Activated T-helper 1 cell treated with anti-CD3 and anti-CD28 coated beads, Interleukin-12 subunit alpha, Interleukin-12 subunit beta, Interleukin-2, Interleukin-4 antibody, amounts not matched to agents 30 ng/mL and 10 ng/mL and 1 ng/mL, durations not matched to agents 14 hours and 24 hours and 36 hours (primary cell): ENCODE measurements at regions not wholly inside any gene's neighbourhood (a gene's known extent, or its start where the extent isn't known, plus 50 kb on each side); places are given as distances from the start of the nearest gene placed in this dataset.

ENCODE experiments used
- DNase-seq: peaks from one replicate; pipeline ENCODE4 v3.0.0; 2021; ENCODE audit warnings: low spot score
- H3K27ac Mint-ChIP-seq: one replicate; pipeline ENCODE4 v1.8.0; 2021; ENCODE audit warnings: mild to moderate bottlenecking, mixed read lengths
- H3K27me3 Mint-ChIP-seq: one replicate; pipeline ENCODE4 v1.8.0; 2022; ENCODE audit warnings: mild to moderate bottlenecking, moderate library complexity, mixed read lengths; ENCODE audit not compliant: insufficient read depth
- H3K36me3 Mint-ChIP-seq: one replicate; pipeline ENCODE4 v1.8.0; 2021; ENCODE audit warnings: low read depth, mixed read lengths
- H3K4me1 Mint-ChIP-seq: one replicate; pipeline ENCODE4 v1.8.0; 2021; ENCODE audit warnings: low read depth, mixed read lengths
- H3K4me3 Mint-ChIP-seq: one replicate; pipeline ENCODE4 v1.8.0; 2021; ENCODE audit warnings: mild to moderate bottlenecking, moderate library complexity, mixed read lengths
- H3K9me3 Mint-ChIP-seq: one replicate; pipeline ENCODE4 v1.8.0; 2021; ENCODE audit warnings: mixed read lengths
- intact Hi-C: fragments of 100-400 bp; cut with micrococcal nuclease; formaldehyde crosslinking; loops from one replicate; pipeline ENCODE4 v1.15.1; 2024

GRCh38 chr22:48251629-48252028, 1489.2 kb downstream of the TBC1D22A start:
- H3K27me3 Mint-ChIP-seq, result no peaks in the 10 kb centered on the region
- H3K9me3 Mint-ChIP-seq, result no peaks in the 10 kb centered on the region
- no peak overlapping the region for H3K4me3 Mint-ChIP-seq
- no peak for DNase-seq
- H3K4me1 Mint-ChIP-seq, result no peaks in the 10 kb centered on the region
- H3K27ac Mint-ChIP-seq, result no peak overlapping the region
- no peaks in the 10 kb centered on the region for H3K36me3 Mint-ChIP-seq
- intact Hi-C loops, result no loop called here

GRCh38 chr22:48250937-48251530, 1488.6 kb downstream of the TBC1D22A start:
- H3K9me3 Mint-ChIP-seq, result no peaks in the 10 kb centered on the region
- no peak overlapping the region for H3K27ac Mint-ChIP-seq
- H3K4me3 Mint-ChIP-seq, result no peak overlapping the region
- H3K36me3 Mint-ChIP-seq, result no peaks in the 10 kb centered on the region
- intact Hi-C loops, result no loop called here
- no peak for DNase-seq
- H3K4me1 Mint-ChIP-seq, result no peaks in the 10 kb centered on the region
- no peaks in the 10 kb centered on the region for H3K27me3 Mint-ChIP-seq

DNA sequence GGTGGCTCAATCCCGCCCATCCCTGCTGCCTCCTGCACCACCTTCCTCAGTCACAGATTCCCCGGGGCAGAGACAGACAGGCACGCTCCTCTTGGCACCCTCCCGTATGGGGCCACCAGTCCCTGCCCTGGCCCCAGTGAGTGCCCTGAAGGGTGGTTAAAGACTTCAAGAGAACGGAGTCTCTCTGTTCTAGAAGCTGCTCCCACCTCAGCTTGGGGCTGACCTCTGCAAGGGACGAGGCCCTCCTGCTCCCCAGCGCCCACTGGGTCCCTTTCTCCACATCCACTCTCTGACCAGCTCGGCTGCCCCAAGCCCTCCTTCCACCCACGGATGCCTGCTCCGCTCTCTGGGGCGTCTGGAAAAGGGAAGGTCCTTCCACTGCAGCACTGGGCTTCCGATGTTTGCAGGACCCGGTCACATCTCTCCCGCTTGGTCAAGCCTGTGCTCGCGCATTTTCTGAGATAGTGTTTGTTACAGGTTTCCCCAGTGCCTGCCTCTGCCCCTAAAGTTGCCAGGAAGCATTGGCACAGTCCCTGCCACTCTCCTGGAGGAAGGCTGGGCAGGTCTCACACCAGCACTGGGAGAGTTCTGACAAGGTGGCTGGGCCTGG, 1487.9 kb downstream of the TBC1D22A start:
- DNase-seq, result no peak
- no peaks in the 10 kb centered on the region for H3K4me1 Mint-ChIP-seq
- no peak overlapping the region for H3K27ac Mint-ChIP-seq
- no peaks in the 10 kb centered on the region for H3K36me3 Mint-ChIP-seq
- no peaks in the 10 kb centered on the region for H3K9me3 Mint-ChIP-seq
- no peaks in the 10 kb centered on the region for H3K27me3 Mint-ChIP-seq
- intact Hi-C loops, result no loop called here
- H3K4me3 Mint-ChIP-seq, result no peak overlapping the region

- Mint-ChIP-seq H3K36me3 (no peaks in the 10 kb centered on the region), H3K27ac (no peak overlapping the region), H3K9me3 (no peaks in the 10 kb centered on the region), H3K4me1 (no peaks in the 10 kb centered on the region), H3K27me3 (no peaks in the 10 kb centered on the region), H3K4me3 (no peak overlapping the region)
- DNase-seq, result no peak
- intact Hi-C loops, result no loop called here
Observed at GRCh38 chr22:48249713-48250268, 1487.3 kb downstream of the TBC1D22A start.

DNA sequence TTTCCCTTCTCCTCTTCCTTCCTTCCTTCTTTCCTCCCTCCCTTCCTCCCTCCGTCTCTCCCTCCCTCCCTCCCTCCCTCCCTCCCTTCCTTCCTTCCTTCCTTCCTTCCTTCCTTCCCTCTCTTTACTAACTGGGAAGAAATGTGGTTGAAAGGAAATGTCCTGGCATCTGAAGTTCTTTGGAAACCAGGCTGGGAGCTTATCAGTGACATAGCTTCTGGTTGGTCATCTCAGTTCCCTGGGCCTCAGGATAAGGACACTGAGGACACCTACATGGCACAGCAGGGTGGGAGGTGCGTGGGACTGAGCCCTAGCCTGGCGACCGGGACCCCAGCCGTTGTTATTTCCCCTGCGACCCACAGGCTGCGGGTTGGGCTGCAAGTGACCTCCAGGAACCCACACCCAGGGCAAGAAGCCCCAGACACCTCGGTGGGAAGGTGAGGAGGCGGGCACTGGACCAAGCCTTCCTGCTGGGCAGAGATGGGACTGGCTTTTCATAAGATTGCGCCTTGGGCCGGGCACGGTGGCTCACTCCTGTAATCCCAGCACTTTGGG, 1486.5 kb downstream of the TBC1D22A start:
- intact Hi-C loops, result no loop called here
- H3K36me3 Mint-ChIP-seq, result no peaks in the 10 kb centered on the region
- H3K4me1 Mint-ChIP-seq, result no peaks in the 10 kb centered on the region
- H3K4me3 Mint-ChIP-seq, result no peak overlapping the region
- H3K27ac Mint-ChIP-seq, result no peak overlapping the region
- no peak for DNase-seq
- no peaks in the 10 kb centered on the region for H3K9me3 Mint-ChIP-seq
- no peaks in the 10 kb centered on the region for H3K27me3 Mint-ChIP-seq

DNA sequence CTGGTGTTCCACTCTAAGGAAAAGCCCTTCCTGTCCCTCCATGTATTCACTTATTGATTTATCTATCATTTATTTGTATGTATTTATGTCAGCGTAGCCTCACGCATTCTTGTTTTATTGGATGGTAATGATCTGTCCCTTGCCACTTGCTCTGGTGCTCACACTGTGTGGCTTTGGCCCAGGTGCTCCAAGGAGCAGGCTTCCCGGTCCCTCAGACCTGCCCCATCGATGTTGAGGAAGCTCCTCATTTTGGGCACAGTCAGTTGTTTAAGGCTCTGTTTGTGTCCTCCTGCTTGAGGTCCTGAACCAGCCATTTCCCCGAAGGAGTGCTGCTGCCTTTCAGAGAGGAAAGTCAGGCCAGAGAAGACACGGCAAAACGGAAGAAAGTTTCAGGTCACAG, 1485.4 kb downstream of the TBC1D22A start:
- Mint-ChIP-seq H3K27me3 (no peaks in the 10 kb centered on the region), H3K9me3 (no peaks in the 10 kb centered on the region), H3K36me3 (no peaks in the 10 kb centered on the region), H3K27ac (no peak overlapping the region), H3K4me3 (no peak overlapping the region), H3K4me1 (no peaks in the 10 kb centered on the region)
- intact Hi-C loops, result no loop called here
- DNase-seq, result no peak

GRCh38 chr22:48245196-48245485, 1482.7 kb downstream of the TBC1D22A start:
- intact Hi-C loops, result no loop called here
- H3K4me1 Mint-ChIP-seq, result no peaks in the 10 kb centered on the region
- H3K27me3 Mint-ChIP-seq, result no peaks in the 10 kb centered on the region
- no peak overlapping the region for H3K27ac Mint-ChIP-seq
- no peak overlapping the region for H3K4me3 Mint-ChIP-seq
- DNase-seq, result no peak
- H3K36me3 Mint-ChIP-seq, result no peaks in the 10 kb centered on the region
- no peaks in the 10 kb centered on the region for H3K9me3 Mint-ChIP-seq

DNA sequence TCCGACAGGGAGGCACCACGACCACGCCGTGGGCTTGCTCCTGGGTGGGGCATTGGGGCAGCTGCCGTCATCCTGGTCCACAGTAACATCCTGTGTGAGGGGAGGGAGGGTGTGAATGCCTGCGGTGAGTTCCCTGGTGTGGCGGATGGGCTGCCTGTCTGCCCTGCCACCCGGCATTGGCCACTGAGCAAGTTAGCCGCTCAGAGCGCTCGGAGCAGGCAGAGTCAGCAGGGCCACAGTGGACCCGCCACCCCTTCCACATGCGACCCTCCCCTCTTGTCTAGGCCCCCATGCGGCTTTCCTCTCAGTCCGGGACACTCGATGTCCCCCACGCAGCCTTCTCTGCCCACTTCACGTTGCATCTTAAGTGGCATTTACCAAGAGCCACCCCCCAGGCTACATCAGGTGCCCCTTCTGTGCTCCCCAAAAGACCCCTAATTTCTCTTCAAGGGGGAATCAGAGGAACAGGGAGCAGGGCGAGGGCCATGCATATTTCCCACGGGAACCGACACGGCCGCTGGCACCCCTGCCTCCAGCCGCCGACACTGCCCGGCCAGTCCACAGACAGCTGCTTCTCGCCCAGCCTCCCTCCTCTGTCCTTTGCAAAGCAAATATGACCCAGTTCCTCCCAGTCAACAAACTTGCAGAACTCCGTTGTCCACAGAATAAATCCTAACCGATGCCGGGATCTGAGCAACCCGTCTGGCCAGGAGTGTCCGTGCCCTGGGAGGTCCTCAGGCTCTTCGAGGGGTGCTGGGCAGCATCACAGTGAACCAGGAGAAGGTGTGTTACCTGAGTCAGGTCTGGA, 1482.1 kb downstream of the TBC1D22A start:
- Mint-ChIP-seq H3K4me1 (no peaks in the 10 kb centered on the region), H3K9me3 (no peaks in the 10 kb centered on the region), H3K27me3 (no peaks in the 10 kb centered on the region), H3K4me3 (no peak overlapping the region), H3K27ac (no peak overlapping the region), H3K36me3 (no peaks in the 10 kb centered on the region)
- DNase-seq, result no peak
- intact Hi-C loops, result no loop called here

DNA sequence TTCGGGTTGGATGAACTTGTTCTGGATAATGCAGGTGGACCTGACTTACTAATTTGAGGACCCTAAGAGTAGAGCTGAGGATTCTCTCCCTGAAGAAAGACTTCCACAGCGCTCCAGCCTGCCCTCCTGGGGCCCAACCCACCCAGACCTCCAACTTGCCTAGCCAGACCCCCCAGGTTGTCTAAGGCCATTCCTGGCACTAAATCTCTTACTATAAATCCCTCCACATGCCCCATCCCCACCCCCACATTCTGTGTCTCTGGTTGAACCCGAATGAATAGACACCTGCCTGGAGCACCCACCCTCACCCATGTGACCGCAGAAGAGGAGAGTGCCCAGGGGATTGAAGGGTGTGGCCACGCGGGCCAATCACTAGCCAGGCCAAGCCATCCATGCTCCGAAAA, 1480.0 kb downstream of the TBC1D22A start:
- Mint-ChIP-seq H3K27me3 (no peaks in the 10 kb centered on the region), H3K36me3 (no peaks in the 10 kb centered on the region), H3K9me3 (no peaks in the 10 kb centered on the region), H3K27ac (no peak overlapping the region), H3K4me1 (no peaks in the 10 kb centered on the region), H3K4me3 (no peak overlapping the region)
- DNase-seq, result no peak
- intact Hi-C loops, result no loop called here

DNA sequence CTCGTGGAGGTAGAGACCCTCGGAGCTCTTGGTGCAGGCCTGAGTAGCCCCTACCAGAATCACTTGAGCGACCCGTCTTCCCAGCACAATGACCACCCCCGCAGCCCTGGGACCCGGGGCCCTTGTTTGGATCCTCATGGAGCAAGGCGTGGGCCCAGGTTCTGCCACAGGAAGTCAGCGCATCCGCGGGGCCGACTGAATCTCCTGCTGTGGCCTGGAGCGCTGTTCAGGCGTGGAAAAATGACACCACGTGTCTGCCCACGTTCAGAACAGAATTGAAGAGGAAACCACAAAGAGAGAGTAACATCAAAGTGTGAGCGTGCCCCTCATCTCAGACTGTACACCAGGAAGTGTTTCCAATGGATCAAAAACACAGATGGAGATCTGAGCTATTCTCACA, 1479.2 kb downstream of the TBC1D22A start:
- Mint-ChIP-seq H3K27ac (no peak overlapping the region), H3K9me3 (no peaks in the 10 kb centered on the region), H3K36me3 (no peaks in the 10 kb centered on the region), H3K4me1 (no peaks in the 10 kb centered on the region), H3K27me3 (no peaks in the 10 kb centered on the region), H3K4me3 (no peak overlapping the region)
- intact Hi-C loops, result no loop called here
- DNase-seq, result no peak

GRCh38 chr22:48240935-48241230, 1478.4 kb downstream of the TBC1D22A start:
- H3K36me3 Mint-ChIP-seq, result no peaks in the 10 kb centered on the region
- H3K4me3 Mint-ChIP-seq, result no peak overlapping the region
- no peaks in the 10 kb centered on the region for H3K9me3 Mint-ChIP-seq
- H3K27ac Mint-ChIP-seq, result no peak overlapping the region
- no peaks in the 10 kb centered on the region for H3K4me1 Mint-ChIP-seq
- DNase-seq, result no peak
- H3K27me3 Mint-ChIP-seq, result no peaks in the 10 kb centered on the region
- intact Hi-C loops, result no loop called here

- Mint-ChIP-seq H3K27me3 (no peaks in the 10 kb centered on the region), H3K9me3 (no peaks in the 10 kb centered on the region), H3K36me3 (no peaks in the 10 kb centered on the region), H3K27ac (no peak overlapping the region), H3K4me1 (no peaks in the 10 kb centered on the region), H3K4me3 (no peak overlapping the region)
- DNase-seq, result no peak
- intact Hi-C loops, result no loop called here
Observed at GRCh38 chr22:48240148-48240934, 1477.9 kb downstream of the TBC1D22A start.
